GM23338 (cell line): ENCODE measurements at regions not wholly inside any gene's neighbourhood (a gene's known extent, or its start where the extent isn't known, plus 50 kb on each side); places are given as distances from the start of the nearest gene placed in this dataset.
A peak's percentile ranks its signal among the peaks of the same experiment; 100 is the strongest.

Source experiments
- ATAC-seq: fragments of 200-7000 bp; cut with Tn5 transposase; 3 replicates; pipeline ENCODE4 v1.9.1; 2020
- DNase-seq: peaks from one replicate; pipeline ENCODE4 v3.0.0-alpha.2; 2015; ENCODE audit warnings: low spot score
- H2AFZ ChIP-seq: fragments of 200-600 bp; sonication (generic); 2 replicates; pipeline ENCODE4 v1.8.0; 2016; ENCODE audit warnings: antibody characterized with exemption, mild to moderate bottlenecking, moderate library complexity
- H3F3A ChIP-seq: fragments of 200-600 bp; sonication (generic); replicated peaks from 2 replicates; pipeline ENCODE4 v1.8.0; 2017; ENCODE audit warnings: antibody characterized with exemption, mixed run types, low read depth
- H3K27ac ChIP-seq: fragments of 200-600 bp; sonication (generic); 2 replicates; pipeline ENCODE4 v1.6.1; 2016; ENCODE audit warnings: low read depth
- H3K27me3 ChIP-seq: fragments of 200-600 bp; sonication (generic); 2 replicates; pipeline ENCODE4 v1.8.0; 2016; ENCODE audit warnings: mild to moderate bottlenecking, mixed run types, moderate library complexity; ENCODE audit not compliant: insufficient read depth
- H3K36me3 ChIP-seq: fragments of 200-600 bp; sonication (generic); 2 replicates; pipeline ENCODE4 v1.8.0; 2016; ENCODE audit warnings: mild to moderate bottlenecking; ENCODE audit not compliant: insufficient read depth
- H3K4me1 ChIP-seq: fragments of 200-600 bp; sonication (generic); 2 replicates; pipeline ENCODE4 v1.8.0; 2016; ENCODE audit warnings: mild to moderate bottlenecking, moderate library complexity; ENCODE audit not compliant: insufficient read depth
- H3K4me2 ChIP-seq: fragments of 200-600 bp; sonication (generic); 2 replicates; pipeline ENCODE4 v1.7.1; 2017; ENCODE audit warnings: mixed run types
- H3K4me3 ChIP-seq: fragments of 200-600 bp; sonication (generic); 2 replicates; pipeline ENCODE4 v1.6.1; 2016; ENCODE audit warnings: mixed run types
- H3K79me2 ChIP-seq: fragments of 200-600 bp; sonication (generic); replicated peaks from 2 replicates; pipeline ENCODE4 v1.8.0; 2017; ENCODE audit warnings: mild to moderate bottlenecking; ENCODE audit not compliant: insufficient read depth
- H3K9me2 ChIP-seq: fragments of 200-600 bp; sonication (generic); 2 replicates; pipeline ENCODE4 v1.8.0; 2017; ENCODE audit not compliant: insufficient read depth
- H4K20me1 ChIP-seq: fragments of 200-600 bp; sonication (generic); replicated peaks from 2 replicates; pipeline ENCODE4 v1.8.0; 2017; ENCODE audit warnings: mild to moderate bottlenecking; ENCODE audit not compliant: insufficient read depth
- H3K27ac Mint-ChIP-seq: 2 replicates; pipeline ENCODE4 v1.8.0; 2020; ENCODE audit warnings: inconsistent platforms, mild to moderate bottlenecking, moderate library complexity, mixed read lengths
- H3K27me3 Mint-ChIP-seq: 3 replicates; pipeline ENCODE4 v1.8.0; 2022; ENCODE audit warnings: low read depth, mild to moderate bottlenecking, moderate library complexity, mixed read lengths, inconsistent platforms; ENCODE audit not compliant: insufficient read depth, poor library complexity
- H3K36me3 Mint-ChIP-seq: 3 replicates; pipeline ENCODE4 v1.8.0; 2021; ENCODE audit warnings: low read depth, mild to moderate bottlenecking, inconsistent platforms, moderate library complexity, mixed read lengths
- H3K4me1 Mint-ChIP-seq: 3 replicates; pipeline ENCODE4 v1.8.0; 2020; ENCODE audit warnings: mild to moderate bottlenecking, inconsistent platforms, mixed read lengths
- H3K4me3 Mint-ChIP-seq: 3 replicates; pipeline ENCODE4 v1.8.0; 2021; ENCODE audit warnings: moderate library complexity, mild to moderate bottlenecking, inconsistent platforms, mixed read lengths
- H3K9me3 Mint-ChIP-seq: 3 replicates; pipeline ENCODE4 v1.8.0; 2020; ENCODE audit warnings: moderate library complexity, mild to moderate bottlenecking, inconsistent platforms, mixed read lengths
- CREB1 ChIP-seq: fragments of 250-450 bp; sonication (Bioruptor Pico); IDR thresholded peaks from 2 replicates; pipeline ENCODE4 v1.5.0; 2020; ENCODE audit warnings: low read depth, mild to moderate bottlenecking, moderate library complexity
- CTCF ChIP-seq, 2 experiments: fragments of 200-600 bp in 1 of 2; sonication (generic) in 1 of 2; conservative IDR thresholded peaks; 2 replicates each; pipeline versions ENCODE4 v1.5.1 to v1.6.1; 2016 to 2017; ENCODE audit warnings: antibody characterized with exemption in 2 of 2, low read depth in 2 of 2, mild to moderate bottlenecking in 2 of 2, moderate library complexity in 1 of 2
- EZH2phosphoT487 ChIP-seq: fragments of 200-600 bp; sonication (generic); IDR thresholded peaks from one replicate; pipeline ENCODE4 v1.8.1; 2018; ENCODE audit warnings: antibody characterized with exemption; ENCODE audit not compliant: unreplicated experiment
- JUNB ChIP-seq: IDR thresholded peaks from one replicate; pipeline ENCODE4 v1.6.1; 2016; ENCODE audit warnings: antibody characterized with exemption; ENCODE audit not compliant: unreplicated experiment
- NANOG ChIP-seq: IDR thresholded peaks from 2 replicates; pipeline ENCODE4 v1.6.1; 2016; ENCODE audit warnings: antibody characterized with exemption, borderline replicate concordance
- POLR2AphosphoS5 ChIP-seq: IDR thresholded peaks from 2 replicates; pipeline ENCODE4 v1.6.1; 2016; ENCODE audit warnings: antibody characterized with exemption, low read depth
- STAT1 ChIP-seq: IDR thresholded peaks from one replicate; pipeline ENCODE4 v1.6.1; 2016; ENCODE audit warnings: antibody characterized with exemption; ENCODE audit not compliant: unreplicated experiment
- ZNF114 ChIP-seq: fragments of 250-450 bp; sonication (Bioruptor Pico); IDR thresholded peaks from 2 replicates; pipeline ENCODE4 v1.5.0; 2020; ENCODE audit warnings: mild to moderate bottlenecking, moderate library complexity
- ZNF331 ChIP-seq: fragments of 250-450 bp; sonication (Bioruptor Pico); IDR thresholded peaks from 2 replicates; pipeline ENCODE4 v1.5.0; 2020; ENCODE audit warnings: low read depth, mild to moderate bottlenecking, moderate library complexity
- TF ChIP-seq, protein P1 (sequence below): IDR thresholded peaks from one replicate; pipeline ENCODE4 v1.6.1; 2018; ENCODE audit warnings: antibody characterized with exemption; ENCODE audit not compliant: unreplicated experiment

- Histone ChIP-seq H3K9me2 (no peaks in the 10 kb centered on the region), H3K27ac (no peak overlapping the region), H3K4me2 (no peak overlapping the region), H3K36me3 (no peaks in the 10 kb centered on the region), H2AFZ (no peak overlapping the region), H3K4me3 (no peak overlapping the region), H3K79me2 (no peaks in the 10 kb centered on the region), H3K27me3 (no peaks in the 10 kb centered on the region), H3K4me1 (no peaks in the 10 kb centered on the region), H4K20me1 (no peaks in the 10 kb centered on the region), H3F3A (no peaks in the 10 kb centered on the region)
- Mint-ChIP-seq H3K27ac (no peak overlapping the region), H3K9me3 (no peaks in the 10 kb centered on the region), H3K4me1 (peaks cover 10% of the 10 kb centered on the region), H3K4me3 (no peak overlapping the region), H3K36me3 (no peaks in the 10 kb centered on the region), H3K27me3 (no peaks in the 10 kb centered on the region)
- DNase-seq (no peak), ATAC-seq (no peak)
- TF ChIP-seq, protein P1, sequence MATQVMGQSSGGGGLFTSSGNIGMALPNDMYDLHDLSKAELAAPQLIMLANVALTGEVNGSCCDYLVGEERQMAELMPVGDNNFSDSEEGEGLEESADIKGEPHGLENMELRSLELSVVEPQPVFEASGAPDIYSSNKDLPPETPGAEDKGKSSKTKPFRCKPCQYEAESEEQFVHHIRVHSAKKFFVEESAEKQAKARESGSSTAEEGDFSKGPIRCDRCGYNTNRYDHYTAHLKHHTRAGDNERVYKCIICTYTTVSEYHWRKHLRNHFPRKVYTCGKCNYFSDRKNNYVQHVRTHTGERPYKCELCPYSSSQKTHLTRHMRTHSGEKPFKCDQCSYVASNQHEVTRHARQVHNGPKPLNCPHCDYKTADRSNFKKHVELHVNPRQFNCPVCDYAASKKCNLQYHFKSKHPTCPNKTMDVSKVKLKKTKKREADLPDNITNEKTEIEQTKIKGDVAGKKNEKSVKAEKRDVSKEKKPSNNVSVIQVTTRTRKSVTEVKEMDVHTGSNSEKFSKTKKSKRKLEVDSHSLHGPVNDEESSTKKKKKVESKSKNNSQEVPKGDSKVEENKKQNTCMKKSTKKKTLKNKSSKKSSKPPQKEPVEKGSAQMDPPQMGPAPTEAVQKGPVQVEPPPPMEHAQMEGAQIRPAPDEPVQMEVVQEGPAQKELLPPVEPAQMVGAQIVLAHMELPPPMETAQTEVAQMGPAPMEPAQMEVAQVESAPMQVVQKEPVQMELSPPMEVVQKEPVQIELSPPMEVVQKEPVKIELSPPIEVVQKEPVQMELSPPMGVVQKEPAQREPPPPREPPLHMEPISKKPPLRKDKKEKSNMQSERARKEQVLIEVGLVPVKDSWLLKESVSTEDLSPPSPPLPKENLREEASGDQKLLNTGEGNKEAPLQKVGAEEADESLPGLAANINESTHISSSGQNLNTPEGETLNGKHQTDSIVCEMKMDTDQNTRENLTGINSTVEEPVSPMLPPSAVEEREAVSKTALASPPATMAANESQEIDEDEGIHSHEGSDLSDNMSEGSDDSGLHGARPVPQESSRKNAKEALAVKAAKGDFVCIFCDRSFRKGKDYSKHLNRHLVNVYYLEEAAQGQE: no peak
- TF ChIP-seq ZNF331 (CRISPR knock-in tag) (no peak), JUNB (no peak), ZNF114 (CRISPR knock-in tag) (no peak), CREB1 (CRISPR knock-in tag) (no peak), POLR2AphosphoS5 (no peak), CTCF (conservative IDR thresholded peaks at IDR 0.05; ENCODE audit: low read depth in 2 of 2) (no peak), STAT1 (no peak), EZH2phosphoT487 (no peak)
These were observed 261.9 kb downstream of the CBLL2 start for GRCh38 chrX:22534643-22535042.

- H3K27ac Mint-ChIP-seq: peak overlapping the region; percentile 75
- H3K79me2 ChIP-seq: no peaks in the 10 kb centered on the region
- H3K27me3 ChIP-seq: no peaks in the 10 kb centered on the region
- H2AFZ ChIP-seq: peak overlapping the region; percentile 63; the same call in 1 of the 2 replicates
- H3K9me3 Mint-ChIP-seq: no peaks in the 10 kb centered on the region
- H3F3A ChIP-seq: no peaks in the 10 kb centered on the region
- no peak overlapping the region for H3K27ac ChIP-seq
- H3K36me3 ChIP-seq: no peaks in the 10 kb centered on the region
- TF ChIP-seq CTCF (conservative IDR thresholded peaks at IDR 0.05; ENCODE audit: low read depth in 2 of 2): no peak
- no peak for TF ChIP-seq EZH2phosphoT487
- TF ChIP-seq STAT1: no peak
- TF ChIP-seq, protein P1: no peak
- no peak for TF ChIP-seq NANOG
- ATAC-seq (no peak), DNase-seq (no peak)
- H3K27me3 Mint-ChIP-seq: no peaks in the 10 kb centered on the region
- no peak overlapping the region for H3K4me3 Mint-ChIP-seq
- no peaks in the 10 kb centered on the region for H3K4me1 ChIP-seq
- no peaks in the 10 kb centered on the region for H3K9me2 ChIP-seq
- H3K4me2 ChIP-seq: no peak overlapping the region
- peaks cover 10% of the 10 kb centered on the region for H3K4me1 Mint-ChIP-seq
- H4K20me1 ChIP-seq: no peaks in the 10 kb centered on the region
- no peak overlapping the region for H3K4me3 ChIP-seq
- no peaks in the 10 kb centered on the region for H3K36me3 Mint-ChIP-seq
These were observed 264.1 kb downstream of the CBLL2 start for GRCh38 chrX:22536746-22537304.
